CD4-positive, alpha-beta T cell (primary cell): ENCODE measurements at regions not wholly inside any gene's neighbourhood (a gene's known extent, or its start where the extent isn't known, plus 50 kb on each side); places are given as distances from the start of the nearest gene placed in this dataset.

Source experiments
- ATAC-seq: fragments of 200-7000 bp; cut with Tn5 transposase; one replicate; pipeline ENCODE4 v1.10.0; 2022; ENCODE audit warnings: mild to moderate bottlenecking; ENCODE audit not compliant: poor library complexity
- CTCF ChIA-PET: fragments of 350-600 bp; sonication (Branson Sonifier 250); formaldehyde crosslinking; loops from one replicate; lab custom pipeline; 2021; ENCODE audit warnings: antibody characterized with exemption, inconsistent platforms; lab: Charles Lee
- POLR2A ChIA-PET: fragments of 350-600 bp; sonication (Branson Sonifier 250); formaldehyde crosslinking; loops from one replicate; lab custom pipeline; 2021; ENCODE audit warnings: antibody characterized with exemption, inconsistent platforms; lab: Charles Lee
- DNase-seq, 14 experiments: peaks; one replicate each; pipeline ENCODE4 v3.0.0-alpha.2; 2013 to 2020; ENCODE audit warnings: mixed read lengths in 2 of 14
- H3K27ac ChIP-seq, 2 donors: one replicate each; pipeline versions ENCODE4 v1.5.1 to v1.7.0; 2013; ENCODE audit warnings: low read length in 2 of 2, low read depth in 1 of 2, mild to moderate bottlenecking in 1 of 2
- H3K27me3 ChIP-seq, 2 experiments: 1 replicate in 1 of 2; 2 replicates in 1 of 2; pipeline versions ENCODE4 v1.6.1 to v1.7.0; 2013; ENCODE audit warnings: low read length in 2 of 2, control low read depth in 1 of 2, mild to moderate bottlenecking in 1 of 2, moderate library complexity in 1 of 2; ENCODE audit not compliant: insufficient read depth in 2 of 2, control insufficient read depth in 1 of 2
- H3K36me3 ChIP-seq: one replicate; pipeline ENCODE4 v1.6.1; 2013; ENCODE audit warnings: low read length, control low read depth; ENCODE audit not compliant: insufficient read depth
- H3K4me1 ChIP-seq: one replicate; pipeline ENCODE4 v1.6.1; 2013; ENCODE audit warnings: low read length, control low read depth; ENCODE audit not compliant: insufficient read depth
- H3K4me3 ChIP-seq: one replicate; pipeline ENCODE4 v1.5.1; 2013; ENCODE audit warnings: mild to moderate bottlenecking, low read length, moderate library complexity
- H3K9me3 ChIP-seq, 2 experiments: 1 replicate in 1 of 2; 2 replicates in 1 of 2; pipeline versions ENCODE4 v1.6.1 to v1.7.0; 2013; ENCODE audit warnings: low read length in 2 of 2, mild to moderate bottlenecking in 2 of 2, control low read depth in 1 of 2, moderate library complexity in 1 of 2; ENCODE audit not compliant: control insufficient read depth in 1 of 2, insufficient read depth in 1 of 2
- H3K27ac Mint-ChIP-seq: one replicate; pipeline ENCODE4 v1.8.0; 2020; ENCODE audit warnings: mixed read lengths
- H3K27me3 Mint-ChIP-seq: one replicate; pipeline ENCODE4 v1.8.0; 2021; ENCODE audit warnings: mixed read lengths
- H3K36me3 Mint-ChIP-seq: one replicate; pipeline ENCODE4 v1.8.0; 2021; ENCODE audit warnings: low read depth, mixed read lengths
- H3K4me1 Mint-ChIP-seq: one replicate; pipeline ENCODE4 v1.8.0; 2021; ENCODE audit warnings: low read depth, mixed read lengths
- H3K4me3 Mint-ChIP-seq: one replicate; pipeline ENCODE4 v1.8.0; 2020; ENCODE audit warnings: mild to moderate bottlenecking, mixed read lengths
- H3K9me3 Mint-ChIP-seq: one replicate; pipeline ENCODE4 v1.8.0; 2020; ENCODE audit warnings: mixed read lengths
- intact Hi-C, 2 experiments: fragments of 100-400 bp; cut with DNase I in 1 of 2; cut with micrococcal nuclease in 1 of 2; formaldehyde crosslinking; loops; one replicate each; pipeline versions ENCODE4 v1.15.1 to v1.9.0; 2023 to 2025; cut with DNase I, micrococcal nuclease
- TF ChIP-seq, protein P1 (sequence below): fragments of 200-600 bp; IDR thresholded peaks from one replicate; pipeline ENCODE4 v1.8.0; 2022; ENCODE audit warnings: antibody characterized with exemption, mild to moderate bottlenecking

DNA sequence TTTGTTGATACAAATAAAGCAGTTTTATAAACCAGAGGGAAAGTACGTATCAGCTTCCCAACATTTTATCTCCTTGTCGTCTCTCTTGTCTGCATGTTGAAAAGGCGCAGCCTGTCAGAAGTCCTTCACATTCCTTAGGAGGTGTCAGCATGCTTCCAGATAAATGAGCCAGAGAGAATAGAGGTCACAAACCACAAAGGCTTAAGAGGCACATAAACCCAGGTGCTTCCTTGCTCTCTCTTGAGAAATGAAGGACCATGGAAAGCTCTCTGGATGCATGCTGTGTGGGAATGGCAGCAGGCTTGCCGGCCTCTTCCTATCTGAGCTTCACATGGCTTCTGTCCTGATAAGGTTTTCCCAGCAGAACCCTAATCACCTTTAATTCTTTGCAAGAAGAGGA is 448.5 kb downstream of the XPNPEP1 start:
- POLR2A ChIA-PET: no interaction called here
- H3K9me3 Mint-ChIP-seq: no peaks in the 10 kb centered on the region
- ATAC-seq: no peak
- Histone ChIP-seq H3K4me1 (no peaks in the 10 kb centered on the region), H3K27ac (no peak overlapping the region), H3K27me3 (no peaks in the 10 kb centered on the region), H3K9me3 (no peaks in the 10 kb centered on the region), H3K4me3 (no peak overlapping the region), H3K36me3 (no peaks in the 10 kb centered on the region)
- CTCF ChIA-PET: no interaction called here
- H3K27ac Mint-ChIP-seq: no peak overlapping the region
- H3K27me3 Mint-ChIP-seq: no peaks in the 10 kb centered on the region
- TF ChIP-seq, protein P1, sequence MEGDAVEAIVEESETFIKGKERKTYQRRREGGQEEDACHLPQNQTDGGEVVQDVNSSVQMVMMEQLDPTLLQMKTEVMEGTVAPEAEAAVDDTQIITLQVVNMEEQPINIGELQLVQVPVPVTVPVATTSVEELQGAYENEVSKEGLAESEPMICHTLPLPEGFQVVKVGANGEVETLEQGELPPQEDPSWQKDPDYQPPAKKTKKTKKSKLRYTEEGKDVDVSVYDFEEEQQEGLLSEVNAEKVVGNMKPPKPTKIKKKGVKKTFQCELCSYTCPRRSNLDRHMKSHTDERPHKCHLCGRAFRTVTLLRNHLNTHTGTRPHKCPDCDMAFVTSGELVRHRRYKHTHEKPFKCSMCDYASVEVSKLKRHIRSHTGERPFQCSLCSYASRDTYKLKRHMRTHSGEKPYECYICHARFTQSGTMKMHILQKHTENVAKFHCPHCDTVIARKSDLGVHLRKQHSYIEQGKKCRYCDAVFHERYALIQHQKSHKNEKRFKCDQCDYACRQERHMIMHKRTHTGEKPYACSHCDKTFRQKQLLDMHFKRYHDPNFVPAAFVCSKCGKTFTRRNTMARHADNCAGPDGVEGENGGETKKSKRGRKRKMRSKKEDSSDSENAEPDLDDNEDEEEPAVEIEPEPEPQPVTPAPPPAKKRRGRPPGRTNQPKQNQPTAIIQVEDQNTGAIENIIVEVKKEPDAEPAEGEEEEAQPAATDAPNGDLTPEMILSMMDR: no peak
- DNase-seq: no peak
- H3K36me3 Mint-ChIP-seq: no peaks in the 10 kb centered on the region
- intact Hi-C loops: no loop called here
- H3K4me3 Mint-ChIP-seq: no peak overlapping the region
- H3K4me1 Mint-ChIP-seq: no peaks in the 10 kb centered on the region

DNA sequence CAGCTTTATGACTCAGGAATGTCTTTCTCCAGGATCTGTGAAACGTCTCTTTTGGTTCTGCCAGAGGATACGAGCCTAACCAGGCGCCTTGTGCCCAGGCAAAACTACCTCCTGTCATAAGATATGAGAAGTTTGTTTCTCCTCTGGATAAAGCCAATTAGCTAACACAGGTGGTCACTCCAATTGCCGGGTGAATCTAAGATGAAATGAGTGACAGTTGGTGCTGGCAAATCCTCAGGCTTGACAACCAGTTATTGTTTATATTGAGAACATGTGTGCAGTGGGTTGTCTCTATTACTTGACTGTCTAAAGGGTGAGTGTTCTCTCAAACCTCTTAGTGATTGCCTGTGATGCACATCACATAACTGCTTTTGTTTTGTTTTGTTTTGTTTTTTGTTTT is 449.1 kb downstream of the XPNPEP1 start:
- no peak for ATAC-seq
- no peak overlapping the region for H3K4me3 ChIP-seq
- Mint-ChIP-seq H3K27me3 (no peaks in the 10 kb centered on the region), H3K36me3 (no peaks in the 10 kb centered on the region), H3K4me1 (no peaks in the 10 kb centered on the region), H3K4me3 (no peak overlapping the region), H3K9me3 (no peaks in the 10 kb centered on the region), H3K27ac (no peak overlapping the region)
- intact Hi-C loops: no loop called here
- no peaks in the 10 kb centered on the region for H3K9me3 ChIP-seq
- DNase-seq: no peak
- H3K36me3 ChIP-seq: no peaks in the 10 kb centered on the region
- POLR2A ChIA-PET: no interaction called here
- TF ChIP-seq, protein P1: no peak
- CTCF ChIA-PET: no interaction called here
- H3K27me3 ChIP-seq: no peaks in the 10 kb centered on the region
- no peaks in the 10 kb centered on the region for H3K4me1 ChIP-seq
- no peak overlapping the region for H3K27ac ChIP-seq

DNA sequence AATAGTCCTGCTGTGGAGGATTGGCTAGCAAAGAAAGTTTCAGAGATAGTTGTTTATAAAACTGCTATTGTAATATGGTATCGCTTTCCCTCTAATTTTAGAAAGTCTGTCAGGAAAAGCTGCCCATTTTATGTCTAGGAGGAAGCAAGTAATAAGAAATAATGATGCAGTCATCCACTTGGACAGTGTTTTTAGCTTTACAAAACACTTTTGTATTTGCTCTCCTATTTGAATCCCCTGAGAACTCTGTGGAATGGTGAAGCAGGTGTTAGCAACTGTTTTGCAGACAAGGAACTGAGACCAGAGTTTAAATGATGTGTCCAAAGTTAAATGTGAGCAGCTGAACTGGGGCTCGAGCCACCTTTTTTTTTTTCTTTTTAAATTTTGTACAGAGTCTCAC is 455.8 kb downstream of the XPNPEP1 start:
- TF ChIP-seq, protein P1: no peak
- Mint-ChIP-seq H3K27ac (no peak overlapping the region), H3K36me3 (no peaks in the 10 kb centered on the region), H3K4me1 (no peaks in the 10 kb centered on the region), H3K27me3 (peaks cover 8% of the 10 kb centered on the region), H3K9me3 (no peaks in the 10 kb centered on the region), H3K4me3 (no peak overlapping the region)
- Histone ChIP-seq H3K36me3 (no peaks in the 10 kb centered on the region), H3K4me1 (no peaks in the 10 kb centered on the region), H3K4me3 (no peak overlapping the region), H3K27ac (no peak overlapping the region), H3K9me3 (no peaks in the 10 kb centered on the region), H3K27me3 (no peaks in the 10 kb centered on the region)
- DNase-seq: no peak
- no peak for ATAC-seq
- ChIA-PET POLR2A (no interaction called here), CTCF (no interaction called here)
- intact Hi-C loops: no loop called here
